Body of pancreas (tissue), 4 donors: ENCODE measurements at regions not wholly inside any gene's neighbourhood (a gene's known extent, or its start where the extent isn't known, plus 50 kb on each side); places are given as distances from the start of the nearest gene placed in this dataset.

Experiments
- POLR2A ChIP-seq, 3 donors: fragments of 450-650 bp; IDR thresholded peaks; one replicate each; pipeline ENCODE4 v1.6.1; 2016; ENCODE audit warnings: antibody characterized with exemption in 3 of 3, mild to moderate bottlenecking in 2 of 3
- TF ChIP-seq, protein P1 (sequence below), 7 experiments: fragments of 450-650 bp in 4 of 7; fragments of 200-600 bp in 3 of 7; sonication (generic) in 3 of 7; IDR thresholded peaks; one replicate each; pipeline ENCODE4 v1.5.1; 2016 to 2019; ENCODE audit warnings: antibody characterized with exemption in 7 of 7

DNA sequence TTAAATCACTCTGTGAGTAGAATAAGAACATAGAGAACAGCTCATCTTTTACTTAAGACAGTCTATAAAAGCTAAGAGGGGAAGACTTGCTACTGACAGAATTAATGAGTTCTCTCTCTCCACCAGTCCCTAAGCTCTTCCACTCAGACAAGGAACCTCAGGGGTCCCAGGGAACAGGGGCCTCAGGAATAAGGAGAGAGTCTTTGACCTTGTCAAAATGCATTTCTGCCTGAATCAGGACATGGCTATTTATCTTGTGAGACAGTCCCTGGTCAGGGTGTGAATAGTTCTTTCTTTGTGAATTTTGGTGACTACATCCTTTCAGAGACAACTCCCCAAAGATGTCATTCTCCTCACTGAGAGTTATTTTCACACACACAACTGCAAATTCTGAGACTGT, 218.7 kb upstream of the HS3ST1 start:
- TF ChIP-seq, protein P1, sequence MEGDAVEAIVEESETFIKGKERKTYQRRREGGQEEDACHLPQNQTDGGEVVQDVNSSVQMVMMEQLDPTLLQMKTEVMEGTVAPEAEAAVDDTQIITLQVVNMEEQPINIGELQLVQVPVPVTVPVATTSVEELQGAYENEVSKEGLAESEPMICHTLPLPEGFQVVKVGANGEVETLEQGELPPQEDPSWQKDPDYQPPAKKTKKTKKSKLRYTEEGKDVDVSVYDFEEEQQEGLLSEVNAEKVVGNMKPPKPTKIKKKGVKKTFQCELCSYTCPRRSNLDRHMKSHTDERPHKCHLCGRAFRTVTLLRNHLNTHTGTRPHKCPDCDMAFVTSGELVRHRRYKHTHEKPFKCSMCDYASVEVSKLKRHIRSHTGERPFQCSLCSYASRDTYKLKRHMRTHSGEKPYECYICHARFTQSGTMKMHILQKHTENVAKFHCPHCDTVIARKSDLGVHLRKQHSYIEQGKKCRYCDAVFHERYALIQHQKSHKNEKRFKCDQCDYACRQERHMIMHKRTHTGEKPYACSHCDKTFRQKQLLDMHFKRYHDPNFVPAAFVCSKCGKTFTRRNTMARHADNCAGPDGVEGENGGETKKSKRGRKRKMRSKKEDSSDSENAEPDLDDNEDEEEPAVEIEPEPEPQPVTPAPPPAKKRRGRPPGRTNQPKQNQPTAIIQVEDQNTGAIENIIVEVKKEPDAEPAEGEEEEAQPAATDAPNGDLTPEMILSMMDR (IDR thresholded peaks at IDR 0.05): no peak
- TF ChIP-seq POLR2A (IDR thresholded peaks at IDR 0.05): no peak
